ENCODE measurements at regions not wholly inside any gene's neighbourhood (a gene's known extent, or its start where the extent isn't known, plus 50 kb on each side); places are given as distances from the start of the nearest gene placed in this dataset.
"Not testable (repeated sequence)": the region's sequence is repeated elsewhere in the genome, so short reads cannot be mapped to it uniquely, and the experiment has no call there.

- no peak overlapping the region for H3K27ac ChIP-seq
- H3K4me1 ChIP-seq = peaks cover 0 to 9% (median 2%) of the 10 kb centered on the region in 4 donors
- DNase-seq (no peak), ATAC-seq (no peak)
- H3K36me3 ChIP-seq = no peaks in the 10 kb centered on the region
- TF ChIP-seq CTCF (IDR thresholded peaks at IDR 0.05) (no peak), POLR2A (IDR thresholded peaks at IDR 0.05) (no peak)
- H3K9me3 ChIP-seq = no peaks in the 10 kb centered on the region
- WGBS (ENCODE audit: insufficient coverage, low coverage, low lambda C conversion rate, missing lambda C conversion rate) = 40% methylated on average over 8 of the region's 8 CpGs
- intact Hi-C loops (cut with DNase I) = no loop called here
- H3K27me3 ChIP-seq = peaks cover 0 to 13% of the 10 kb centered on the region in 2 donors
- no peak overlapping the region for H3K4me3 ChIP-seq
These were observed 138.7 kb upstream of the PALM2AKAP2 start for GRCh38 chr9:109641372-109641659.

- ATAC-seq = peak in 1 of 4 donors; percentile 38
- Histone ChIP-seq H3K4me3 (no peak overlapping the region), H3K27ac (no peak overlapping the region), H3K4me1 (no peaks in the 10 kb centered on the region), H3K9me3 (no peaks in the 10 kb centered on the region), H3K27me3 (no peaks in the 10 kb centered on the region), H3K36me3 (no peaks in the 10 kb centered on the region)
- intact Hi-C loops (cut with DNase I) = no loop called here
- no peak for TF ChIP-seq POLR2A (IDR thresholded peaks at IDR 0.05)
- TF ChIP-seq CTCF (IDR thresholded peaks at IDR 0.05) = no peak
- DNase-seq = no peak
- WGBS (ENCODE audit: insufficient coverage, low coverage, low lambda C conversion rate, missing lambda C conversion rate) = no CpG with 5 or more reads among the region's 1 CpG
These were observed 127.9 kb upstream of the PALM2AKAP2 start for GRCh38 chr9:109652112-109652511.

- H3K27me3 ChIP-seq = no peaks in the 10 kb centered on the region
- H3K36me3 ChIP-seq = no peaks in the 10 kb centered on the region
- peak; percentile 47 to 96 (median 66) for ATAC-seq
- no peaks in the 10 kb centered on the region for H3K9me3 ChIP-seq
- WGBS (ENCODE audit: insufficient coverage, low coverage, low lambda C conversion rate, missing lambda C conversion rate) = 31% methylated on average over 4 of the region's 4 CpGs
- no peak for DNase-seq
- no peak overlapping the region for H3K4me3 ChIP-seq
- intact Hi-C loops (cut with DNase I) = no loop called here
- TF ChIP-seq POLR2A (IDR thresholded peaks at IDR 0.05) = no peak
- TF ChIP-seq CTCF (IDR thresholded peaks at IDR 0.05) = peak; percentile 35 to 63 (median 48)
- no peaks in the 10 kb centered on the region for H3K4me1 ChIP-seq
- no peak overlapping the region for H3K27ac ChIP-seq
These were observed 127.0 kb upstream of the PALM2AKAP2 start for GRCh38 chr9:109652971-109653370.

GRCh38 chr9:109653470-109653869, 126.5 kb upstream of the PALM2AKAP2 start:
- Histone ChIP-seq H3K27ac (no peak overlapping the region), H3K4me1 (no peaks in the 10 kb centered on the region), H3K9me3 (no peaks in the 10 kb centered on the region), H3K36me3 (no peaks in the 10 kb centered on the region), H3K27me3 (no peaks in the 10 kb centered on the region), H3K4me3 (no peak overlapping the region)
- ATAC-seq = no peak
- DNase-seq = no peak
- intact Hi-C loops (cut with DNase I) = no loop called here
- WGBS (ENCODE audit: insufficient coverage, low coverage, low lambda C conversion rate, missing lambda C conversion rate) = 88% methylated on average over 2 of the region's 2 CpGs
- TF ChIP-seq CTCF (IDR thresholded peaks at IDR 0.05) (no peak), POLR2A (IDR thresholded peaks at IDR 0.05) (no peak)

- H3K9me3 ChIP-seq; H3K4me3 ChIP-seq; H3K27ac ChIP-seq; DNase-seq; ATAC-seq; H3K27me3 ChIP-seq; H3K4me1 ChIP-seq; H3K36me3 ChIP-seq; intact Hi-C loops (cut with DNase I): not testable (repeated sequence)
- WGBS (ENCODE audit: insufficient coverage, low coverage, low lambda C conversion rate, missing lambda C conversion rate) = 75% methylated on average over 4 of the region's 4 CpGs
These were observed 116.0 kb upstream of the PALM2AKAP2 start for GRCh38 chr9:109663978-109664377.

- DNase-seq; H3K36me3 ChIP-seq; H3K9me3 ChIP-seq; ATAC-seq; H3K27ac ChIP-seq; H3K4me1 ChIP-seq; H3K4me3 ChIP-seq; H3K27me3 ChIP-seq; intact Hi-C loops (cut with DNase I): not testable (repeated sequence)
- no CpG with 5 or more reads among the region's 7 CpGs for WGBS (ENCODE audit: insufficient coverage, low coverage, low lambda C conversion rate, missing lambda C conversion rate)
These were observed 114.3 kb upstream of the PALM2AKAP2 start for GRCh38 chr9:109665736-109666135.
